ENCODE measurements at regions not wholly inside any gene's neighbourhood (a gene's known extent, or its start where the extent isn't known, plus 50 kb on each side); places are given as distances from the start of the nearest gene placed in this dataset.

DNA sequence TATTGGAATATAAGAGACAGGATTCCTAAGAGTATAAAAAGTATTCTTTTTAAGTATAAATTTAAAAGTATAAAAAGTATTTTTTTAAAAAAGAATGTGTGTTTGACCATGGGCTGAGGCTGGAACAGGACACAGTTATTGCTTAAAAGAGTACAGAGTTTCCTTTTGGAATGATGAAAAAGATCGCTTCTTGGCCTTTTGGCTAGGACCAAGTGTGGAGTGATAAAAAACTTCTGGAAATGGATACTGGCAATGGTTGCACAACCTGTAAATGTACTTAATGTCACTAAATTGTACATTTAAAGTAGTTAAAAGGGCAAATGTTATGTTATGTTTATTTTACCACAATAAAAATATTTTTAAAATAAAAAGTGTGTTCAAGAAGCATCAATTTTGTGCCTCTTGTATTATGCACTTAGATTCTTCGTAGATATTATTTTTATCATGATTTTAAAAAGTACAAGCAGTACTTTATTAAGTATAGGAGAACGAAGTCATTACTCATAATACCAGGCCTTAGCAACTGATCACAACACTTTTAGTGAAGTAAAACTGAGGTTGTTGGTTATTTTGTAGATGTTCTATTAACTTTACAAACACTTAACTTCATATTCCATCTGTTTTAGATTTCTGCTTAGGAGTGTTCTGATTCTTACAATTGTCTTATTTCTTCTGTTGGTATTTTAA lies 389.1 kb upstream of the ZP4 start:
- no peak for TF ChIP-seq CTCF (IDR thresholded peaks at IDR 0.05; ENCODE audit: insufficient read depth, low read depth, low read length)
- ChIA-PET POLR2A (no interaction called here), CTCF (no interaction called here)
- no peaks in the 10 kb centered on the region for H3K27me3 ChIP-seq (ENCODE audit: control insufficient read depth, insufficient read depth, low read length)
- H3K4me3 ChIP-seq (ENCODE audit: low read depth, low read length), result no peak overlapping the region
- DNase-seq (ENCODE audit: low read depth), result no peak
- H3K36me3 ChIP-seq (ENCODE audit: control insufficient read depth, insufficient read depth, low read length), result no peaks in the 10 kb centered on the region

DNA sequence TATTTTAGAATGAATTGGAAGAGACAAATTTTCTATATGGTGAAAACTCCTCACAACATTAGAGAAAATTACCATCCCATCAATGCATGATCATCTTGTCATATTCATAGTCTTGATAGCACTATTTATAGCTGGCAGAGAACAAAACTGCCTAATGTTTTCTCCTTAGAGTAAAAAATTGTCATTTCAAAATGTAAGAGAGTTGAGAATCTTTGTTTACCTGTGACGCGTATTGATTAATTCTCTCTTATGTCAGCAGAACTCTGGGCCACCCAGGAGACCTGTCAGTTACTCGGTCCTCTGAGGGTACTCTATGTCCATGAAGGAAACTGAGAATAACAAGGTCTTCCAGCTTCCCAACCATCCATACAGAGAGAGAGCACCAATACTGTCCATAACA lies 381.4 kb upstream of the ZP4 start:
- Histone ChIP-seq H3K27me3 (ENCODE audit: control insufficient read depth, insufficient read depth, low read length) (no peaks in the 10 kb centered on the region), H3K4me3 (ENCODE audit: low read depth, low read length) (no peak overlapping the region), H3K36me3 (ENCODE audit: control insufficient read depth, insufficient read depth, low read length) (no peaks in the 10 kb centered on the region)
- no peak for TF ChIP-seq CTCF (IDR thresholded peaks at IDR 0.05; ENCODE audit: insufficient read depth, low read depth, low read length)
- no peak for DNase-seq (ENCODE audit: low read depth)
- CTCF ChIA-PET, result no interaction called here
- POLR2A ChIA-PET, result no interaction called here

DNA sequence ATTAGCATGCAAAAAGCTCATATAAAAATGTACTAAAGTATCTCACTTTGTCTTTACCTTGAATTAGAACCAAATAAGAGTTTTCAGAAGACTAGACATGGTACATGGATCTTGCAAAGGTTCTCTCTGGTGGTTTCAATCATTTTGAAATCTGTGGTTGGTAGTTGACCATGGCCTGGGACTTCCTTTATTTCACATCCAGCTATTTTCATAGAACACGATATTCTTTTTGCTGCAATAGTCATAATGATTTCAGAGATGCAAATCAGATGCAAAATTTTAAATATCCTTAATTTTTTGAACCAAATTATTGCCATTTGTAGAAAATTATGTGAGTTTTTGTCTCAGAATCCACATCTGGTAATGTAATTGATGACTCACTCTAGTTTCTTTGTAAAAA lies 375.1 kb upstream of the ZP4 start:
- CTCF ChIA-PET, result no interaction called here
- no peaks in the 10 kb centered on the region for H3K27me3 ChIP-seq (ENCODE audit: control insufficient read depth, insufficient read depth, low read length)
- no peaks in the 10 kb centered on the region for H3K36me3 ChIP-seq (ENCODE audit: control insufficient read depth, insufficient read depth, low read length)
- POLR2A ChIA-PET, result no interaction called here
- no peak for DNase-seq (ENCODE audit: low read depth)
- no peak for TF ChIP-seq CTCF (IDR thresholded peaks at IDR 0.05; ENCODE audit: insufficient read depth, low read depth, low read length)
- H3K4me3 ChIP-seq (ENCODE audit: low read depth, low read length), result no peak overlapping the region

DNA sequence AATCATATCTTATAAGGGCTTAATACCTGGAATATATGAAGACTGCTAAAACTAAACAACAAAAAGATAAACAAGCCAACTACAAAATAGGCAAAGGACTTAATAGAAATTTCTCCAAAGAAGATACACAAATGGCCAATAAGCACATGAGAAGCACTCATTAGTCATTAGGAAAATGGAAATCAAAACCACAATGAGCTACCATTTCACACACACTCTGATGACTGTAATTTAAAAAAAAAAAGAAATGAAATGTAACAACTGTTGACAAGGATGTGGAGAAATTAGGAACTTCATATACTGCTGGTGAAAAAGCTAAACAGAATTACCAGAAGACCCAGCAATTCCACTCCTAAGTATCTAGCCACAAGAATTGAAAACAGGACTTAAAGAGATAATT lies 374.2 kb upstream of the ZP4 start:
- no peak overlapping the region for H3K4me3 ChIP-seq (ENCODE audit: low read depth, low read length)
- no peak for TF ChIP-seq CTCF (IDR thresholded peaks at IDR 0.05; ENCODE audit: insufficient read depth, low read depth, low read length)
- no peaks in the 10 kb centered on the region for H3K36me3 ChIP-seq (ENCODE audit: control insufficient read depth, insufficient read depth, low read length)
- POLR2A ChIA-PET, result no interaction called here
- CTCF ChIA-PET, result no interaction called here
- H3K27me3 ChIP-seq (ENCODE audit: control insufficient read depth, insufficient read depth, low read length), result no peaks in the 10 kb centered on the region
- no peak for DNase-seq (ENCODE audit: low read depth)

GRCh38 chr1:238258510-238258909 lies 367.8 kb upstream of the ZP4 start:
- ChIA-PET POLR2A (no interaction called here), CTCF (no interaction called here)
- H3K36me3 ChIP-seq (ENCODE audit: control insufficient read depth, insufficient read depth, low read length), result no peaks in the 10 kb centered on the region
- DNase-seq (ENCODE audit: low read depth), result no peak
- no peak overlapping the region for H3K4me3 ChIP-seq (ENCODE audit: low read depth, low read length)
- no peaks in the 10 kb centered on the region for H3K27me3 ChIP-seq (ENCODE audit: control insufficient read depth, insufficient read depth, low read length)
- TF ChIP-seq CTCF (IDR thresholded peaks at IDR 0.05; ENCODE audit: insufficient read depth, low read depth, low read length), result no peak

Data from BJ (cell line).